GM19455 (cell line): ENCODE measurements at regions not wholly inside any gene's neighbourhood (a gene's known extent, or its start where the extent isn't known, plus 50 kb on each side); places are given as distances from the start of the nearest gene placed in this dataset.
A peak's percentile ranks its signal among the peaks of the same experiment; 100 is the strongest.
"Not testable (repeated sequence)": the region's sequence is repeated elsewhere in the genome, so short reads cannot be mapped to it uniquely, and the experiment has no call there.

Source experiments
- ATAC-seq: cut with Tn5 transposase; IDR thresholded peaks from one replicate; pipeline ENCODE4 v1.9.1; 2021; ENCODE audit not compliant: unreplicated experiment

DNA sequence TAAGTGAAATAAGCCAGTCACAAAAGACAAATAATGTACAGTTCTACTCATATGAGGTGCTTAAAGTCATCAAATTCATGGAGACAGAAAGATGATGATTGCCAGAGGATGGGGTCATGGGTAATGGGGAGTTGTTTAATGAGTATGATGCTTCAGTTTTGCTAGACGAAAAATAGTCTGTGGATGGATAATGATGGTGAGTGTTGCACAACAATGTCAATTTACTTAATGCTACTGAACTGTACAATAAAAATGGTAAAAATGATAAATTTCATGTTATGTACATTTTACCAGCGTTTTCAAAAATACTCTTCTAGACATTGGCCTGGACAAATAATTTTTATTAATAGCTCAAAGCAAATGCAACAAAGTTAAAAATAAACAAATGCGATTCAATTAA is 118.5 kb upstream of the KYNU start:
- no peak for ATAC-seq

DNA sequence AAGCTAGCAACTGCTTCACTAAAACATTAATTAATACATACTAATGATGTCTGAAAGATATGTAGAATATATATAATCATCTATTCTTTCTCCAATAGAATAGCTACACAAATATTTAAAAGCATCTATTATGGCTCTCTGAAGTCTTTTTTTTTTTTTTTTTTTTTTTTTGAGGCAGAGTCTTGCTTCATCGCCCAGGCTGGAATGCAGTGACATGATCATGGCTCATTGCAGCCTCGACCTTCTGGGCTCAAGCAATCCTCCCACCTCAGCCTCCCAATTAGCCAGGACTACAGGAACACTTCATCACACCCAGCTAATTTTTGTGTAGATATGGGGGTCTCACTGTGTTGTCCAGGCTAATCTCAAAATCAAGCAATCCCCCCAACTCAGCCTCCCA is 120.4 kb upstream of the KYNU start:
- no peak for ATAC-seq

DNA sequence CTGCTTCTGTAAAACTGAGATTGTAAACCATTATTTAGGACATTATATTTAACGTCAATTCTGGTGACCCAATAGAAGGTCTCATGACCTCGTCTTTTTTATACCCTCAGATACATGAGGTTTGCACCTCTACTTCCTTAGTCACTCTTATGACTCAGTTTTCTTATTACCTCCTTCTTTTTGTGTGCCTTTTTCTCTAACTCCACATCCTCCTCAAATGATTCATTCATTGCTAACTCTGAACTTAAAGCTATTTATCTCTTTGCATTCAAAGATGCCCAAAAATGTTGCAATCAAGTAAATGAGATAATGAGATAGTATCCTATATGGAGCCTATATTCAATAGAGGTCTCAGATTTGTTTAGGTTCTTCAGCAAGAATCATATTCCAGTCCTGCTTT is 121.0 kb upstream of the KYNU start:
- no peak for ATAC-seq

DNA sequence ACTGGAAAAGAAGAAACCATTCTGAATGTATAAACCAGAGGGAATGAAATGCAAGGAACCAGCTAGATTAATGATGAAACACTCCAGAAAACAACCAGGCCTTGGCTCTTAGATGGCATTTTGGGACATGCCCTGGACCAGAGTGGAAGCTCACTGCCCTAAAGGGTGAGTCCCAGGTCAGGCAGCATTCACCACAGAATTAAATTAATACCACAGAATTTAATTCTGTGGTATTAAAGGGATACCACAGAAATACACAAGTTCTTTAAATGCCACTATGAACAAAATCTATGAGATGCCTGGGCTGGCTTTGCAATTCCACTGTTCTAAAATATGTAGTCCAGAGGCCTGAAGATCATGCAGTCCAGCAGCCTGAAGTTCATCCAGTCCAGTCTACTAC is 122.3 kb upstream of the KYNU start:
- ATAC-seq: no peak

DNA sequence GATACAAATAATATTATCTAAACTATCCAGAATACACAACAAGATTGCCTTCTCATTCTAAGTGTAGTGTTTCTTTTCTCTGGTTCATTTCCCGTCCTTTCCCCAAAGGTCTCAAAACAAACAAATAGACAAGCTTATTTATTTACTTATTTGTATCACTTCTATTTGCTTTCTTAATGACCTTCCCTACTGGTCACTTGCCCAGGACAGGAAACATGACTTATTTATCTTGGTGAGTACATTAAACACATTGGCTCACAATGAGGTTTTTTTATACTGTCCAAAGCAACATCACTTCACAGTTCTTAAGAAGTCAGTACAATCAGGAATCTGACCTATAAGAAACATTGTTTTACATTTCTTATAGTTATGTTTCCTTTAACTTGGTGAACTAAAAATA is 123.3 kb upstream of the KYNU start:
- no peak for ATAC-seq

DNA sequence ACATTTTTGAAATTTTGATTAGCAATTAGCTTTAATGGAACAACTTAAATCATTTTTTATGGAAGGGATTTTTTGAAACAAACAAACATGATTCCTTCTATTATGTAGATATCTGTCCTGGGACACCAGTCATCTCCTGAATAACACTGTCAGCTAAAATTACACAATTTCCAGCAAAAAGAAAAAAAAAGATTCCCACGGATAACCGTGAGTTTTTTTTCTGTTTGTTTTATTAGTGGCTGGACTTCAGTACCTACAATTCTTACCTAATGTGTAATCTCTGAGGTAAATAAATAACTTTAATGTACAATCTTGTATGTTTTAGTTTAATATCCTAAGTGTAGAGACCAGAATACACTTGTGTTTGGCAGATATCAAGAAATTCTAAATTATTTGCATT is 126.6 kb upstream of the KYNU start:
- no peak for ATAC-seq

DNA sequence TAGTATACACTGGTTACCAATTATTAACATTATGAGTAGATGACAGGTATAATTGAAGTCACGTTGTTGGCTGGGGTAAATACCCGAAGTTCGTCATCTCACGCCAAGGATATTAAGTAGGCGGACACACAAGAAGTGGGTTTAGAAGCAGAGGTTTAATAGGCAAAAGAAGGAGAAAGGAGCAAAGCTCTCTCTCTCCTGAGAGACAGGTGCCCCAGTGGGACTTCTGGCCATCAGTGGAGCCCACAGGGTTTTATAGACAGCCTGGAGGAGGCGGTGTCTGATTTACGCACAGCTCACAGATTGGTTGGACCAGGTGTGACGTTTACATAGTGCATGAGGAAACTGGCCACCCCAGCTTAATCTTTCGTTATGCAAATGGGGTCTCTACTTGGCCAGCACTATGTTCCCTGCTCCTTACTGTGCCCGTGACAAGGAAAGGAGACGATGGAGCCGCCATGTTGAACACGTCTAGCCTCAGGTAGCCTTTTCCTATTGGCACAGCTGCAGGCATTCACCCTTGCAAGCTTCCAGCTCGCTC is 128.8 kb upstream of the KYNU start:
- ATAC-seq: no peak

DNA sequence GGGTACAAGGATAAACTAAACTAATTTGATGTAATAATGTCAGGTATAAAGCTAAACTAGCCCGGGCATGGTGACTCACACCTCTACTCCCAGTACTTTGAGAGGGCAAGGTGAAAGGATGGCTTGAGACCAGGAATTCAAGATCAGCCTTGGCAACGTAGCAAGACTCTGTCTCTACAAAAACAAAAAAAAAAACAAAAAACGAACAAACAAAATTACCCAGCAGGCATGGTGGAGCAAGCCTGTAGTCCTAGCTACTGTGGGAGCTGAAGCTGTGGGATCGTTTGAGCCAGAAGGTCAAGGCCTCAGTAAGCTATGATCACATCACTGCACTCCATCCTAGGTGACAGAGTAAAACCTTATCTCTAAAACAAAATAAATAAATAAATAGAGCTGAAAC is 131.8 kb upstream of the KYNU start:
- no peak for ATAC-seq

DNA sequence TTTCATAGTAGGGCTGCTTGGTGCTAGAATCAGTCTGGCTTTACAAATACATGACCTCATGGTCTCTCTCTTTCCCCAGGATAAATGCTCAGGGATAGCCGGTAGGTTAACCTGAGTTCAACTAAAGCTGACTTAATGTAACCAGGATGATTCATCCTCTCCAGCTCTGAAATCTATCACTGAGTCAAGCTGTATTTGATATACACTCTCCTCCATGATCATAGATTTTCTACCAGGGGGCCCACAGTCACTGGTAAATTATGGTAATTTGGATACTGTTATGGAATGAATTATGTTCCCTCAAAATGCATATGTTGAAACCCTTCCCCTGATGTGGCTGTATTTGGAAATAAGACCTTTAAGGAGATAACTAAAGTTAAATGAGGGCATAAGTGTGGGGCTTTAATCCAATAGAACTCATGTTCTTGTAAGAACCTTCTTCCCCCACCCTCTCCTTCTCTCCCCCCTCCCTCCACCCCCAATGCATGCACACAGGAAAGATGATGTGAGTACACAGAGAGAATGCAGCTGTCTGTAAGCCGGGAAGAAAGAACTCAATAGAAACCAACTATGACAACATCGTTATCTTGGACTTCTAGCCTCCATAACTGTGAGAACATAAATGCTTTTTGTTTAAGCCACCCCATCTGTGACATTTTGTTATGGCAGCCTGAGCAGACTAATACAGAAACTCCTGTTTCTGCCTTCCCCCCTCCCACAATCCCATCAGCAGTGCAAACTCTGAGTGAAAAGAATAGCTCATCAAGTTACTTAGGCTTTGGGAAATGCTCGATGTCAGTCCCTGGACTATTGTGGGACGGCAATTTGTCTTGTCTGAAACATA is 134.9 kb upstream of the KYNU start:
- ATAC-seq: no peak

DNA sequence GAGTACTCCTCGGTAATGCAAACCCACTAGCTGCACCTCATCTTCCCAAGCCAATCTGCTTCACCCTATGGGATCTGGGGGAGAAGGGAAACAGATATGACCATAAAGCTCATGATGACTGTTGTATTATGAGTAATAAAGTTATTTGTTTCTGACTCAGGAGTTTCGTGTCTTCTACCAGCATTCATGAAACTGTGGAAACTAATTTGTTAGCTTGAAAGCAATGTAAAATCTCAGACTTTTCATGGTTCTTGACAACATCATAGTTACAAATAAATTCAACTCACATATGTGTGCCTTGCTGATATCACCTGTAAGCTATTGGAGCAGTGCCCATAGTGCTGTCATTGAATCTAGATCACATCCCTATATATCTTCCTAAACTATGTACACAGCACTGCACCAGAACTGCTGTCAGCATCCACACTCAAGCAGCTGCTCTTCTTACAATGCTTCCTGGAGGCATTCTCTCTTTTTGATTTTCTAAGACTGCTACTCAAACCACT is 135.6 kb upstream of the KYNU start:
- peak; percentile 67 for ATAC-seq

DNA sequence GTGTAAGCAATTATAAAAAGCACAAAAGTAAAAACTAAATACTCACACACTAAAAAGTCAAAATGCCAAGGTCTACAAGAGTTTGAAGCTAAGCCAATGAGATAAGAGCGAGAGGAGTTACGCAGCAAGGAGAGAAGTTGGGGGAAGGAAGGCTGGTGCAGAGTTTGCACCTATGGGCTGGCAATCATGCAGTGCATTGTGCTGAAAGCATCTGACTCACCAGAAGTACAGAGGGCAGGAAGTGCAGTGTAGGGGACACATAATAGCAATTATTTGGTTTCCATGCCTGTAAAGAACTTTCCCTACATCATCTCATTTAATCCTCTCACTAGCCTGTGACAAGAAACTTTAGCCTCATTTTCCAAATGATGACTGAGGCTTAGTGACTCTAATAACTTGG is 142.7 kb upstream of the KYNU start:
- no peak for ATAC-seq

DNA sequence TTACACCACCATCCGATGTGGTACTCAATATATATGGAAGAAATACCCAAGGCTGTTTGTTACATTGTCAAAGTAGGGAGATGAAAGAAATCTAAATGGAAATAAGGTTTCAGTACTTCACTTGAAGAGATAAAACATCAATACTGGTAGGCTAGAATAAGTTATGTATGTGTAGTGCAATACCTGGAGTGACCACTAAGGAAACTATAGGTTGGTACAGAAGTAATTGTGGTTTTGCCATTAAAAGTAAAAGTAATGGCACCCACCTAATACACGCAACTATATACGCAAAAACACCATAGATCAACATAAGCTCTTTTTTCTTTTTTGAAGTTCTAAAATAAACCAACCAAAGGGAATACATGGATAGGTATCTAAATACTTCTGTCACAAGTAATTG is 143.2 kb upstream of the KYNU start:
- no peak for ATAC-seq

DNA sequence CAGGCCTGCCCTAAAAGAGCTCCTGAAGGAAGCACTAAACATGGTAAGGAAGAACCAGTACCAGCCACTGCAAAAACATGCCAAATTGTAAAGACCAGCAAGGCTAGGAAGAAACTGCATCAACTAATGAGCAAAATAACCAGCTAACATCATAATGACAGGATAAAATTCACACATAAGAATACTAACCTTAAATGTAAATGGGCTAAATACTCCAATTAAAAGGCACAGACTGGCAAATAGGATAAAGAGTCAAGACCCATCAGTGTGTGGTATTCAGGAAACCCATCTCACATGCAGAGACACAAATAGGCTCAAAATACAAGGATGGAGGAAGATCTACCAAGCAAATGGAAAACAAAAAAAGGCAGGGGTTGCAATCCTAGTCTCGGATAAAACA is 147.7 kb upstream of the KYNU start:
- ATAC-seq: not testable (repeated sequence)

DNA sequence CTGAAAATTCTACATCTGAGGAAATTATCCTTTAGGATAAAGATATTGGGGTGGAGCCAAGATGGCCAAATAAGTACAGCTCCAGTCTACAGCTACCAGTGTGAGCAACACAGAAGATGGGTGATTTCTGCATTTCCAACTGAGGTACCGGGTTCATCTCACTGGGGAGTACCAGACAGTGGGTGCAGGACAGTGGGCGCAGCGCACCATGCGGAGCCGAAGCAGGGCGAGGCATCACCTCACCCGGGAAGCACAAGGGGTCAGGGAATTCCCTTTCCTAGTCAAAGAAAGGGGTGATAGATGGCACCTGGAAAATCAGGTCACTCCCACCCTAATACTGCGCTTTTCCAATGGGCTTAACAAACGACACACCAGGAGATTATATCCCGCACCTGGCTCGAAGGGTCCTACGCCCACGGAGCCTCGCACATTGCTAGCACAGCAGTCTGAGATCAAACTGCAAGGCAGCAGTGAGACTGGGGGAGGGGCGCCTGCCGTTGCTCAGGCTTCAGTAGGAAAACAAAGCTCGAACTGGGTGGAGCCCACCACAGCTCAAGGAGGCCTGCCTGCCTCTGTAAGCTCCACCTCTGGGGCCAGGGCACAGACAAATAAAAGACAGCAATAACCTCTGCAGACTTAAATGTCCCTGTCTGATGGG is 149.5 kb upstream of the KYNU start:
- not testable (repeated sequence) for ATAC-seq

DNA sequence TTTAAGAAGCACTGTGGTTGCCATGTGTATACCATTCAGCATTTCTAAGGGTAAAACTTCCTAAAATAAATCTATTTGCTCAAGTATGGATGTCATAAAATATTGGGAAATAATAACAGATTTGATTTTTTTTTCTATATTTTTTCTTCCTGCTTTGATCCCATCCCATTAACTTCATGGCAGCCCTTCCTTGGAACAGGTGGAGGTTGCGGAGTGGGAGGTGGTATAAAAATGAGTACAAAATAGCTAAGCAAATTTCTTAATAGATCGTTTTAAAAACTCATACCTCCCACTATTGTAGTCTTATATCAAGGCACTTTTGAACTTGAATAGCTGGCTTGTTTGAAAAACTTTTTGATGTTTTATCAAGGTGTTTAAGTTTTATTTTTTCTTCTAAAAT is 152.1 kb upstream of the KYNU start:
- peak; percentile 21 for ATAC-seq

DNA sequence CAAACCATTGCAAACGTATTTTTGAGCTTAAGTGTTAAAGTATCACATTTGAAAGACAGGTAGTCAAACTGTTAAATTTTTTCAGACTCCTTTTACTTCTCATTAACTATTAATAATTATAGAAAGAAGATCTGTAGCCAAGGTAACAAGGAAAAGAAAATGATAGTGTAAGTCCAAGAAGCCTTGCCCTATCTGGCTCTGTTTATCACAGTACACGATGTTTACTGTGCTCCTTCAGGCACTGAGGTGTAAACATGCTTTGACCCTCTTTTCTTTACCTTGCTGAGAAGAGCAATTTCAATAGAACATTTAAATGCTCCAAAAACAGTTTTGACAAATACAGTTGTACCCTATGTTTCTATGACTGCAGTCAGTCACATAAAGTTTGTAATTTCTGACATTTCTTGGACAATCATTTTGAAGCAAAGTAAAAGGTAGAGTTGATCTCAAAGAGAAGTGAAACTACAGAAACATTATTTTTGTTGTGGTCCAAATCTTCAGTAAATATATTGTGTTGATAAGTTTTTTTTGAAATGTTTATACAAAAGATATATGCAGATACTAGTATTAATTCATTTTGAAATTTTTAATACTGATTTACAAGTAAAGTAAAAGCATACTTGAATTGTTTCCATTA is 152.6 kb upstream of the KYNU start:
- peak; percentile 70 for ATAC-seq

DNA sequence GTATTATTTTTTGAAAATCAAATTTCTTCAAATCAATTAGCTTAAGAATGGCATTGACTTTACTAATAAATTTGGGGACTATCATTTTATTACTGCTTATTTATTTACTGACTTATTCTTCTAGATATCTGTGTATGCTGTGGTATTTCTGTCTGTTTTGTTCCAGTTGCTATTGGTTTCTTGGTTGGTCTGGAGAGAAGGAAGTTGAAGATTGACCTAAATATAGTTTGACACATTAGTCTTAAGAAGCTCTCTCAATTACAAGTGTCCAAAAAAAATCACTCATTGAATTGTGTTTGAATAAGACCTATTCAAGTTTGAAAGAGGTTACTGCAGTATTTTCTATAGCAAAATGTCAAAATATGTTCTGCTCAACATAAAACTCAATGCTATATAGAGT is 153.3 kb upstream of the KYNU start:
- no peak for ATAC-seq

DNA sequence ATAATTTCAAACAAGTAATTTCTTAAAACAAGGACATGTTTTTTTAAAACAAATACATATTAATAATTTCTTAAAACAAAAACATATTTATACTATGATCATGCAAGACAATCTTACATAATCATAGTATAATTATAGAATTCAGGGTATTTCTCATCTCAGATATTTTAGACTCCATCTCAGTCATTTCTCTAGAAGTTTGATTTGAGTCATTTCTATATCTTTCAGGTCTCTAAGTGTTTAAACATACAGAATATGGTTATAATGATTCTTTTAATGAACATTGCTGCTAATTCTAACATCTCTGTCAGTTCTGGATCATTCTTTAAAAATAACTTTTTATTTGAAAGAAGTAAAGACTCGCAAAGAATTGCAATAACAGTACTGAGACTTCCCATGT is 154.2 kb upstream of the KYNU start:
- peak; percentile 53 for ATAC-seq

DNA sequence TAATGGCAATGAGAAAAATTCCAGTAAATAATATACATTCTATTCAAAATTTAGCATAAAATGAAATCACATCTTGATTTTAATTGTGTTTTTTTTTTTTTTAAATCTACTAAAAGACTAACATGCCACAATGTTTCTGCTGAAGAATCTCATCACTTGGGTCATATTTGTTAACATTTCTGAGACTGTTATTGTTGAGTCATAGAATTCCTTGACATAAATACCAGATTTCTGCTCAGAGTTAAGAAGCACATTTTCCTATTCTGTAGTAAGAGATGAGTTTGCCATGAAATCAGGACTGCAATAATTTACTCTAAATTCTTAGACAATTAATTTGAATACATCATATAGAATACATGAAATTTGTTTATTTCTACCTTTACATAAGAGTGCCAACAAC is 154.9 kb upstream of the KYNU start:
- no peak for ATAC-seq

DNA sequence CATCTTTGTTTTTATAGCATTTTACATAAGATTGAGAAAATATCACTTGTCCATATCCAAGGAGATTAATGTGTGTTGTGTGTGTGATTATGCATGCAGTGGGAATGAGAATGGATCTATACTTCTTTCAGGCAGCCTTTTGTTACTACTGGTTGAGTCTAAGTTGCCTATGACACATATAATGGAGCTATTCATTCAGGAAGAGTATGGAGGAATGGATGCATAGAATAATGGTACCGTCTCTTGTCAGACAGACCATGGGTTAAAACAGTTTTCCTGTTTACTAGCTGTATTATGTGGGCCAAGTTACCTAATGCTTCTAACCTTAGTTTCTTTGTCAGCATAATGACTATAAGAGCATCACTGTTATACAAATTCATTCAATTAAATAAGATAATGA is 155.4 kb upstream of the KYNU start:
- ATAC-seq: no peak

DNA sequence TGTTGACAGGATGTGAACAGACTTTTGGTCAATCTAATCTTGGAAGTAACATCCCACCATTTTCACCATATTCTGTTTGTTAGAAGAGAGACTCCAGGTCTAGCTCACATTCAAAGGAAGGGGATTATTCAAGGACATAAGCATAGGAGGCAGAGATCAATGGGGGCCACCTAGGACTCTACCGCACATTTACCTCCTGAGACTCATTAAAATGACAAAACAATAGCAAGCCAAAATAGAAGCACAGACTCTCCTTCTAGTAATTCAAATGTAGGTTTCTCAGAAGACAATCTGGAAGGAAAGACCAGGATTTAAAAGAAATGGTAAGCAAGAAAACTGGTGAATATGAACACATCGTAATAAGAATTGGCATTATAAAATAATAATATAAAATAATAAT is 156.4 kb upstream of the KYNU start:
- no peak for ATAC-seq
